Skeletal muscle satellite cell (primary cell): ENCODE measurements at regions not wholly inside any gene's neighbourhood (a gene's known extent, or its start where the extent isn't known, plus 50 kb on each side); places are given as distances from the start of the nearest gene placed in this dataset.

Experiments used
- H3K27me3 ChIP-seq: 2 replicates; pipeline ENCODE4 v1.7.0; 2013; ENCODE audit warnings: low read length; ENCODE audit not compliant: control insufficient read depth, insufficient read depth
- H3K36me3 ChIP-seq: 2 replicates; pipeline ENCODE4 v1.7.0; 2013; ENCODE audit warnings: mild to moderate bottlenecking, control low read depth, low read length; ENCODE audit not compliant: insufficient read depth
- H3K4me1 ChIP-seq: 2 replicates; pipeline ENCODE4 v1.7.0; 2013; ENCODE audit warnings: low read length; ENCODE audit not compliant: control insufficient read depth, insufficient read depth
- H3K4me2 ChIP-seq: 2 replicates; pipeline ENCODE4 v1.7.0; 2013; ENCODE audit warnings: mild to moderate bottlenecking, low read length
- H3K4me3 ChIP-seq: 2 replicates; pipeline ENCODE4 v1.7.0; 2013; ENCODE audit warnings: low read length
- H3K9ac ChIP-seq: 2 replicates; pipeline ENCODE4 v1.7.0; 2013; ENCODE audit warnings: mild to moderate bottlenecking, low read depth, low read length, moderate library complexity
- H3K9me3 ChIP-seq: replicated peaks from 2 replicates; pipeline ENCODE4 v1.7.0; 2013; ENCODE audit warnings: mild to moderate bottlenecking, control low read depth, low read length

DNA sequence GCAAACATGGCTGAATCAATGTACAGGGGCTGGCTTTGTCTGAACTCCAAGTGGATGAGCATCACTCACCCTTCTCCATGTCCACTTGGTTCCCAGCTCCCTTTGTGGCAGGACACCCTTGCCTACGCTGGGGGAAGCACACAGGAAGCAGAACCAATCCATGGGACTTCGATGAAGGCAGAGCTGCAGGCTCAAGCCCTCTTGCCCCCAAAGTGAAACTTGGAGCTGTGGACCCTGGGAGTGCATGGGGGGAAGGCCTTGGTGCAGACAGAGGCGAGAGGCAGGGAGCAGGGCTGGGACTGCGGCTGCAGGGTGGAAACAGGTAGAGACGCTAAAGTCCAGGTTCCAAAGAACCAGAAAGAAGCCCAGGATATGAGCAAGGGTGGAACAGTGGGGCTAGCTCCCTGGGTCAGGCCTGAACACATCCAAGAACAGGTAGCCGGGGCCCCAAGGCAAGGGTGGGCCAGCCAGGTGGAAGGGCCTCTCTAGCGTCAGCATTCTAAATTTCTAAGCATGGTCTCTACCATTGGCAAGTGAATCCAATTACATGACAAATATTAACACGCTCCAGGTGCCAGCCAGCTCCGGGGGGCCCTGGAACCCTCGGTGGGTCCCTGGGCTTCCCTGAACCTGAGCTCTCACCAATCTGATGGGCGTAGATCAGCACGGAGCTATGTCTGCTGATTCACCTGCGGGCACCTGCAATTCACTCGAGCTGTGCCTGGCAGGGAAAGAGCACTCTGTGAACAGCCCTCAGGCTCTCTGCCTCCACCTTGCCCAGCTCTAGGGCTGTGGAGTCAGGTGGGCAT lies 532.8 kb downstream of the BRD1 start:
- Histone ChIP-seq H3K9me3 (peaks cover 31% of the 10 kb centered on the region), H3K4me2 (no peak overlapping the region), H3K4me1 (no peaks in the 10 kb centered on the region), H3K9ac (no peak overlapping the region), H3K36me3 (no peaks in the 10 kb centered on the region), H3K4me3 (no peak overlapping the region), H3K27me3 (no peaks in the 10 kb centered on the region)

DNA sequence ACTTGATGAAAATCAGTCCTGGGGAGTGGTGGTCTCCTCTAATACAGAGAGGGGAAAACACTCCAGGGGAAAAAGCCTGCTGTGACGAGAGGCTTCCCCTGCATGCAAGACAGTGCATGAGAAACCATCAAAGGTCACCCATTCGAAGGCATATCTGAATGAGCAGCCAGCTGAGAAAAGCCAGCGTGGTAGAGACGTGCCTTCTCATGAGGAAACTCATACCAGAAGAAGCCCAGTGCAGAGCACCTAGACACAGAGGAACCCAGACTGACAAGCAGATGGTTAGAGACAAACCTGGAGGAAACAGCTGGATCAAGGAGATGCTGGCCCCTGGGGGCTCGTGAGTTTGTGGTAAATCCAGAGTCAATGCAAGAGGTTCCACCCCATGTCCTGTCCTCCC lies 534.8 kb downstream of the BRD1 start:
- Histone ChIP-seq H3K4me3 (no peak overlapping the region), H3K27me3 (no peaks in the 10 kb centered on the region), H3K4me2 (no peak overlapping the region), H3K36me3 (no peaks in the 10 kb centered on the region), H3K9me3 (peaks cover 29% of the 10 kb centered on the region), H3K9ac (no peak overlapping the region), H3K4me1 (no peaks in the 10 kb centered on the region)

GRCh38 chr22:49291781-49292180 lies 535.9 kb downstream of the BRD1 start:
- H3K36me3 ChIP-seq, result no peaks in the 10 kb centered on the region
- H3K9ac ChIP-seq, result no peak overlapping the region
- no peaks in the 10 kb centered on the region for H3K27me3 ChIP-seq
- H3K4me3 ChIP-seq, result no peak overlapping the region
- H3K9me3 ChIP-seq, result peaks cover 24% of the 10 kb centered on the region
- no peaks in the 10 kb centered on the region for H3K4me1 ChIP-seq
- no peak overlapping the region for H3K4me2 ChIP-seq

- Histone ChIP-seq H3K4me2 (no peak overlapping the region), H3K36me3 (no peaks in the 10 kb centered on the region), H3K4me1 (no peaks in the 10 kb centered on the region), H3K9ac (no peak overlapping the region), H3K4me3 (no peak overlapping the region), H3K27me3 (no peaks in the 10 kb centered on the region), H3K9me3 (peaks cover 29% of the 10 kb centered on the region)
Observed at GRCh38 chr22:49291169-49291568, 536.5 kb downstream of the BRD1 start.

- Histone ChIP-seq H3K9ac (no peak overlapping the region), H3K4me1 (no peaks in the 10 kb centered on the region), H3K27me3 (no peaks in the 10 kb centered on the region), H3K36me3 (no peaks in the 10 kb centered on the region), H3K4me3 (no peak overlapping the region), H3K9me3 (peaks cover 31% of the 10 kb centered on the region), H3K4me2 (no peak overlapping the region)
Observed at GRCh38 chr22:49290711-49291110, 537.0 kb downstream of the BRD1 start.

- H3K9me3 ChIP-seq, result peaks cover 31% of the 10 kb centered on the region
Observed at GRCh38 chr22:49289822-49290679, 537.6 kb downstream of the BRD1 start.

DNA sequence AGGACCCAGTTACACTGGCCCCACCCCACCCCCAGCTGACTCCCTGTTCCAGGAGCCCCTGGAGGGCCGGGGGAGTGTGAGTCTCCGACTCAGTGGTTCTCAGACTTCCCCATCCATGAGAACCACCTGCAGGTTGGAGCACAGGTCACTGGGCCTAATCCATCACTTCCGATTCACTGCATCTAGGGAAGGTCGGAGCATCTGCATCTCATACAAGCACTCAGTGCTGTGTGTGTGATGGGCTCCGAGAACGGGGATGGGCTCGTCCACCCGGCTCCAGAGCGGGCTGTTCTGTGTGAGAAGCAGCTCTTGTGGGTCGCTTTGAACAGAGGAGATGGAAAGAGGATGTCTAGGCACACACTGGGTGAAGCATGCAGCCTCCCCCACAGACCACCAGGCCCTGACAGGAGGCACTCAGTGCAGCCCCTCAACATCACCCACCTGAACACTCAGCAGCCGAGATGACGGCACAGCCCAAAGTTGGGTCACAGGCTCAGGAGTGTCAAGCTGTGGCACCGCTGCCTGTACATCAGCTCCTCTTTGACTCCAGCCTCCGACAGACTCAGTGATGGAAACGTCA lies 541.4 kb downstream of the BRD1 start:
- H3K4me3 ChIP-seq, result no peak overlapping the region
- no peaks in the 10 kb centered on the region for H3K36me3 ChIP-seq
- no peaks in the 10 kb centered on the region for H3K4me1 ChIP-seq
- H3K9me3 ChIP-seq, result peaks cover 31% of the 10 kb centered on the region
- no peaks in the 10 kb centered on the region for H3K27me3 ChIP-seq
- no peak overlapping the region for H3K9ac ChIP-seq
- no peak overlapping the region for H3K4me2 ChIP-seq

More at GRCh38 chr22:49289822-49290679, 537.6 kb downstream of the BRD1 start:
- Histone ChIP-seq H3K27me3 (no peaks in the 10 kb centered on the region), H3K36me3 (no peaks in the 10 kb centered on the region), H3K4me1 (no peaks in the 10 kb centered on the region), H3K4me3 (no peak overlapping the region), H3K9ac (no peak overlapping the region), H3K4me2 (no peak overlapping the region)

DNA sequence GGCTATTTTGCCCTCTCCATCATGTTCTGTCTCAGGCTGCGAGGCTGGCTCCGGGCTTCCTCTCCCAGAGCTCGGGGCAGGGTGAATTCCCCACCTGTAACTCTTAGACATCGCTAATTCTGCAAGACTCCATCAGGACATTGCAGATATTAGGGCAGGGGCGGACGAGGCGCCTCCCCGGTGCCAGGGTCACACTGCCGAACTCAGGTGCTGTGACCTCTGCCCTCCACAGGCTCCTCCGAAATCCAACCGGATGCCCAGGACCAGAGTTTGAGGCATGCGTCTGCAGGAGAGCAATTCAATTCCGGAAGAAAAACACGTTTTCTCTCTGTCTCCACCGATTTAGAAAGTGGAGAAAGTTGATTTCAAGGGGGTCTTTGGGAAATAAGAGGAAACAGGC lies 542.7 kb downstream of the BRD1 start:
- Histone ChIP-seq H3K9me3 (peaks cover 32% of the 10 kb centered on the region), H3K36me3 (no peaks in the 10 kb centered on the region), H3K9ac (no peak overlapping the region), H3K4me2 (no peak overlapping the region), H3K4me1 (no peaks in the 10 kb centered on the region), H3K4me3 (no peak overlapping the region), H3K27me3 (no peaks in the 10 kb centered on the region)

- Histone ChIP-seq H3K9ac (no peak overlapping the region), H3K9me3 (peaks cover 29% of the 10 kb centered on the region), H3K27me3 (no peaks in the 10 kb centered on the region), H3K4me1 (no peaks in the 10 kb centered on the region), H3K4me3 (no peak overlapping the region), H3K4me2 (no peak overlapping the region), H3K36me3 (no peaks in the 10 kb centered on the region)
Observed at GRCh38 chr22:49284056-49284784, 543.5 kb downstream of the BRD1 start.

- Histone ChIP-seq H3K9ac (no peak overlapping the region), H3K27me3 (no peaks in the 10 kb centered on the region), H3K36me3 (no peaks in the 10 kb centered on the region), H3K4me3 (no peak overlapping the region), H3K4me2 (no peak overlapping the region), H3K4me1 (no peaks in the 10 kb centered on the region), H3K9me3 (peaks cover 37% of the 10 kb centered on the region)
Observed at GRCh38 chr22:49282596-49282995, 545.1 kb downstream of the BRD1 start.
